ENCODE measurements at regions not wholly inside any gene's neighbourhood (a gene's known extent, or its start where the extent isn't known, plus 50 kb on each side); places are given as distances from the start of the nearest gene placed in this dataset.
A peak's percentile ranks its signal among the peaks of the same experiment; 100 is the strongest.

DNA sequence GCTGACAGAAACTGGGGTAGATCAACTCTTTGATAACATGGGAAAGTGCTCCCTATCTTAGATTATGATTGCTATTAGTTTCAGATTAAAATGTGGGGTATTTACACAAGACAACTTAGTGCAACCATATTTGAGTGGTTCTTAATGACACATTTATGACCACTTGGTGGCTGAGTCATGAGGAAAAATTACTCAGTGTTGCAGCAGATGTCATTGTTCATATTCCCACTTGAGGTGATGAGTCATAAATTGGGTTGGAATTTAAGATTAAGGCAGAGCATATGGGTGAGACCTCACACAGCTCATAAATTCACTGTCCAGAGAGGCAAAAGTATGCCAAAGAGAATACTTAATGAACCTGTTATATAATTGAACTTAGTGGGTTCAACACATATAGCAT is 408.3 kb downstream of the DMRT2 start:
- H3K27me3 ChIP-seq, result no peaks in the 10 kb centered on the region
- no peak overlapping the region for H3K4me3 ChIP-seq
- no peak for DNase-seq
- TF ChIP-seq EP300 (IDR thresholded peaks at IDR 0.05; ENCODE audit: low read depth) (no peak), POLR2A (IDR thresholded peaks at IDR 0.05) (no peak), POLR2AphosphoS5 (IDR thresholded peaks at IDR 0.05) (no peak)
- TF ChIP-seq, protein P1, sequence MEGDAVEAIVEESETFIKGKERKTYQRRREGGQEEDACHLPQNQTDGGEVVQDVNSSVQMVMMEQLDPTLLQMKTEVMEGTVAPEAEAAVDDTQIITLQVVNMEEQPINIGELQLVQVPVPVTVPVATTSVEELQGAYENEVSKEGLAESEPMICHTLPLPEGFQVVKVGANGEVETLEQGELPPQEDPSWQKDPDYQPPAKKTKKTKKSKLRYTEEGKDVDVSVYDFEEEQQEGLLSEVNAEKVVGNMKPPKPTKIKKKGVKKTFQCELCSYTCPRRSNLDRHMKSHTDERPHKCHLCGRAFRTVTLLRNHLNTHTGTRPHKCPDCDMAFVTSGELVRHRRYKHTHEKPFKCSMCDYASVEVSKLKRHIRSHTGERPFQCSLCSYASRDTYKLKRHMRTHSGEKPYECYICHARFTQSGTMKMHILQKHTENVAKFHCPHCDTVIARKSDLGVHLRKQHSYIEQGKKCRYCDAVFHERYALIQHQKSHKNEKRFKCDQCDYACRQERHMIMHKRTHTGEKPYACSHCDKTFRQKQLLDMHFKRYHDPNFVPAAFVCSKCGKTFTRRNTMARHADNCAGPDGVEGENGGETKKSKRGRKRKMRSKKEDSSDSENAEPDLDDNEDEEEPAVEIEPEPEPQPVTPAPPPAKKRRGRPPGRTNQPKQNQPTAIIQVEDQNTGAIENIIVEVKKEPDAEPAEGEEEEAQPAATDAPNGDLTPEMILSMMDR (IDR thresholded peaks at IDR 0.05), result no peak
- in situ Hi-C loops (cut with MboI; ENCODE audit: low pct_ligation_motif_present in 1 of 4, low pct_unique_long_range_greater_than_20kb in 1 of 4, low sequenced_read_pairs in 3 of 4), result no loop called here
- intact Hi-C loops (cut with DNase I; ENCODE audit: low total_unique reads), result no loop called here
- H3K4me1 ChIP-seq, result peaks cover 0 to 3% (median 1%) of the 10 kb centered on the region in 4 donors
- H3K27ac ChIP-seq, result no peak overlapping the region
- H3K9me3 ChIP-seq, result no peaks in the 10 kb centered on the region
- no peaks in the 10 kb centered on the region for H3K36me3 ChIP-seq

DNA sequence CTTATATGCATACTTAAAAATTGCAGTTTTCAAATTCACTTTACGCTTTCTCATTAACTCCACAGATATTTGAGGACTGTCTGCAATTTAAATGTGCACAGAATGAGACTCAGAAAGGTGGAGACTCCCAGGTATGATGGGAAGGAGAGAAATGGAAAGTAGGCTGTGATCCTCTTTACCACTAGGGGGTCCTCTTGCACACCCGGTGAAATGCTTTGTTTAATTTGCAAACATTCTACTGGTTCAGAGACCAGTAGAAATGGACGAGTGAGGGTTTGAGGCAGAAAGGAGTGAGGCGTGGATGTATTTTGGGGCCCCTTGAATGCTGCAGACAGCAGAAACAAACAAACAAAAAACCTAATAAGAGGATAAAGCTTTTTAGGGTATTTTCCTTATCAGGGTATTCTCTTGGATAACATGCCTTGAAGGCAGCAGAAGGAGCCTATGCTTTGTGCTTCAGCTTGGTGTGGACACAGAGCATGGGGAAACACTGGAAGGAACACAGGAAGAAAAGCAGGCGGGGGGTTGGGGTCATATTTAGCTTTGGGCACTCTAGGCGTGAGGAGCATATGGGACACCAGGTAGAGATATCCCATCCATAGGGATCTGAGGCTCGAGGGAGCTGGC is 410.1 kb downstream of the DMRT2 start:
- peaks cover 0 to 10% (median 2%) of the 10 kb centered on the region in 4 donors for H3K4me1 ChIP-seq
- no peaks in the 10 kb centered on the region for H3K9me3 ChIP-seq
- H3K36me3 ChIP-seq, result no peaks in the 10 kb centered on the region
- in situ Hi-C loops (cut with MboI; ENCODE audit: low pct_ligation_motif_present in 1 of 4, low pct_unique_long_range_greater_than_20kb in 1 of 4, low sequenced_read_pairs in 3 of 4), result no loop called here
- intact Hi-C loops (cut with DNase I; ENCODE audit: low total_unique reads), result no loop called here
- H3K27me3 ChIP-seq, result no peaks in the 10 kb centered on the region
- no peak overlapping the region for H3K27ac ChIP-seq
- 59 to 64% methylated on average over 7 of the region's 7 CpGs for WGBS, 2 donors (ENCODE audit: low coverage in 1 of 2)
- TF ChIP-seq, protein P1 (IDR thresholded peaks at IDR 0.05), result peak; percentile 37 to 59 (median 46)
- no peak for TF ChIP-seq EP300 (IDR thresholded peaks at IDR 0.05; ENCODE audit: low read depth)
- no peak overlapping the region for H3K4me3 ChIP-seq
- peak; percentile 7 for DNase-seq

DNA sequence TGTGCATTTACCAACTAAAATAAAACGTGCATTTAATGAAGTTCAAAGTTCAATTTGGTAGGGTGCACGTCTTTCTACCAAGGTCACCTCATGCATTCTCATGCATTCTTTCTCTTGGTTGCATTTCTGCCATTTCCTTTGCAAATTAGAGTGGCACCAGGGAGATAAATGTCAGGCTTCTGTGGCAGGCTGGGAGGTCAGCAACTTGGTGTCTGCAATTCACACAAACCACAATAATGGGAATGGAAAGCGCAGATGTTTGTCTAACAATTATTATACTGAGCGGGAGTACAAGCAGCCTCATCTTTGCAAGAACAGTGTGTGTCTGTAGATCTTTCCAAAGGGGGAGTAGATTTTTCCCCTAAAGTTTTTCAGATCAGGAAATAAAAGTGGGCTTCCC is 411.7 kb downstream of the DMRT2 start:
- H3K4me3 ChIP-seq, result no peak overlapping the region
- no peaks in the 10 kb centered on the region for H3K36me3 ChIP-seq
- intact Hi-C loops (cut with DNase I; ENCODE audit: low total_unique reads), result no loop called here
- H3K9me3 ChIP-seq, result no peaks in the 10 kb centered on the region
- H3K27me3 ChIP-seq, result no peaks in the 10 kb centered on the region
- in situ Hi-C loops (cut with MboI; ENCODE audit: low pct_ligation_motif_present in 1 of 4, low pct_unique_long_range_greater_than_20kb in 1 of 4, low sequenced_read_pairs in 3 of 4), result no loop called here
- peaks cover 0 to 10% (median 2%) of the 10 kb centered on the region in 4 donors for H3K4me1 ChIP-seq
- WGBS, 2 donors (ENCODE audit: low coverage in 1 of 2), result 58 to 81% methylated on average over 2 to 4 of the region's 4 CpGs
- DNase-seq, result no peak
- no peak for TF ChIP-seq EP300 (IDR thresholded peaks at IDR 0.05; ENCODE audit: low read depth)
- TF ChIP-seq POLR2A (IDR thresholded peaks at IDR 0.05), result no peak
- TF ChIP-seq POLR2AphosphoS5 (IDR thresholded peaks at IDR 0.05), result no peak
- TF ChIP-seq, protein P1 (IDR thresholded peaks at IDR 0.05), result no peak
- no peak overlapping the region for H3K27ac ChIP-seq

DNA sequence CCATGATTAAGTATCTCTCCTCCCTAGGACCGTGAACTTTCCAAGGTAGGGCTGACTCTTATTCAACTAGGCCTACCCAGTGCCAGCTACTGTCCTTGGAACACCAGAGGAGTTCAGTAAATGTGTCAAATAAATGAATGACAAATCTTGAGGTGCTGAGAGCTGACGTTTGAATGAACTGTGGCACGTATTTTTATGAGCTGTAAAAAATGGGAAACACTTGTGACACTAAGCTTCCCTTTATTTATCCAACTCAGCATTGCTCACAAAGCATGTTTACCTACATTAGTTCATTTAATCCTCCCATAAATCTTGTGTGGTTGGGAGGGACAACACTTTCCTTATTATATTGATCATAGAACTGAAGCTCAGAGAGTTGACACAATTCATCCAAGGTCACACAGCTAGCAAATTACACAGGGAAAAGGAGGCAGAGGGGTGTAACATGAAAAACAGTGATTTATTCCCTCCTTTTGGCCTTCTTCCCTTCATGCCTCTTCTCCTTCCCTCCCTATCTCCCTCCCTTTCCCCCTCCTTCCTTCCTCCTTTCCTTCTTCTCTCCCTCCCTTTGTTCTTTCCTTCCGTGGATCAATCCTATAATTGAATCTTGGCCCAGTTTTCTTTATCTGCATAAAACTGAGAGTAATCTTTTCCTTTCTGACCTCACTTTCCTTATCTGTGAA is 412.6 kb downstream of the DMRT2 start:
- intact Hi-C loops (cut with DNase I; ENCODE audit: low total_unique reads), result no loop called here
- 21 to 37% methylated on average over 2 to 4 of the region's 4 CpGs for WGBS, 2 donors (ENCODE audit: low coverage in 1 of 2)
- H3K36me3 ChIP-seq, result no peaks in the 10 kb centered on the region
- peaks cover 0 to 10% (median 2%) of the 10 kb centered on the region in 4 donors for H3K4me1 ChIP-seq
- H3K27me3 ChIP-seq, result peaks cover 4% of the 10 kb centered on the region
- in situ Hi-C loops (cut with MboI; ENCODE audit: low pct_ligation_motif_present in 1 of 4, low pct_unique_long_range_greater_than_20kb in 1 of 4, low sequenced_read_pairs in 3 of 4), result no loop called here
- H3K27ac ChIP-seq, result no peak overlapping the region
- DNase-seq, result no peak
- no peaks in the 10 kb centered on the region for H3K9me3 ChIP-seq
- no peak overlapping the region for H3K4me3 ChIP-seq
- TF ChIP-seq POLR2A (IDR thresholded peaks at IDR 0.05) (no peak), POLR2AphosphoS5 (IDR thresholded peaks at IDR 0.05) (no peak), EP300 (IDR thresholded peaks at IDR 0.05; ENCODE audit: low read depth) (no peak)
- TF ChIP-seq, protein P1 (IDR thresholded peaks at IDR 0.05), result no peak

Data from transverse colon (tissue), 4 donors.